BJ (cell line): ENCODE measurements at regions not wholly inside any gene's neighbourhood (a gene's known extent, or its start where the extent isn't known, plus 50 kb on each side); places are given as distances from the start of the nearest gene placed in this dataset.

Experiments
- CTCF ChIA-PET: fragments of 350-600 bp; formaldehyde crosslinking; extraction: SDS; loops from one replicate; lab custom pipeline; 2021; ENCODE audit warnings: antibody characterized with exemption, inconsistent platforms; lab: Yijun Ruan, JAX
- POLR2A ChIA-PET: fragments of 300-600 bp; sonication (Branson Sonifier 250); formaldehyde crosslinking; extraction: SDS; loops from one replicate; lab custom pipeline; 2021; ENCODE audit warnings: antibody characterized with exemption; lab: Charles Lee
- DNase-seq: peaks from one replicate; pipeline ENCODE4 v3.0.0-alpha.2; 2011; ENCODE audit warnings: low read depth
- H3K27me3 ChIP-seq: 2 replicates; pipeline ENCODE4 v1.6.0; 2011; ENCODE audit warnings: low read length; ENCODE audit not compliant: control insufficient read depth, insufficient read depth
- H3K36me3 ChIP-seq: 2 replicates; pipeline ENCODE4 v1.5.1; 2011; ENCODE audit warnings: low read length; ENCODE audit not compliant: control insufficient read depth, insufficient read depth
- H3K4me3 ChIP-seq: 2 replicates; pipeline ENCODE4 v1.5.1; 2011; ENCODE audit warnings: low read depth, mild to moderate bottlenecking, control low read depth, low read length
- TF ChIP-seq, protein P1 (sequence below): IDR thresholded peaks from 2 replicates; pipeline ENCODE4 v1.5.1; 2011; ENCODE audit warnings: low read depth, mild to moderate bottlenecking, control low read depth, inconsistent platforms, low read length, moderate library complexity; ENCODE audit not compliant: insufficient read depth

DNA sequence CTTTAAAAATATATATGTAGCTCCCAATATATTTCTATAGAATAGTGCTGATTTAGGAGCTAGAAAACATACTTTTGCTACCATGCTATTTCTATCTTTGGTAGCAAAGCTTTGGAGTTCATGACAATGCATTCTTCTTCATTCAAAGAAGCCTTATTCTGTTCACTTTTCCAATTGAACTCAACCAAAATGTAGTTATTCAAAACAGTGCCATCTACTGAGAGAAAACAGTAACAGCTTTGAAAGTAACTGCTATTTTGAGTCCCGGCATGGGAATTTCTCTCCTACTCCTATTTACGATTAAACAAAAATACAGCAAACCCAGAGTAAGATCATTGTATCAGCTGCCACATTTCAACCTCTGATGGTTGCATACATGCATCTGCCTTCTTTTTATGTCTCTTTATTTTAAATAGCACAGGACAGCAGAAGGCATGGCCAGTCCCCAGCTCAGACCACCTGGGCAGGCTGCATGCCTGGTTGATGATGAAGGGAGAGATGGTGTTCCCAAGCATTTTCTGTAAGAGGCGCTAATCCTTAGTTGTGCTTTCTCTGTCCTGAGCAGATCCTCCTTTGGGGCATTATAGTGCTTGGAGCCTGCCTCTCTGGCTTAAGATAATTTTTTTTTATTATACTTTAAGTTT, 69.7 kb upstream of the SULT1C3 start:
- TF ChIP-seq, protein P1, sequence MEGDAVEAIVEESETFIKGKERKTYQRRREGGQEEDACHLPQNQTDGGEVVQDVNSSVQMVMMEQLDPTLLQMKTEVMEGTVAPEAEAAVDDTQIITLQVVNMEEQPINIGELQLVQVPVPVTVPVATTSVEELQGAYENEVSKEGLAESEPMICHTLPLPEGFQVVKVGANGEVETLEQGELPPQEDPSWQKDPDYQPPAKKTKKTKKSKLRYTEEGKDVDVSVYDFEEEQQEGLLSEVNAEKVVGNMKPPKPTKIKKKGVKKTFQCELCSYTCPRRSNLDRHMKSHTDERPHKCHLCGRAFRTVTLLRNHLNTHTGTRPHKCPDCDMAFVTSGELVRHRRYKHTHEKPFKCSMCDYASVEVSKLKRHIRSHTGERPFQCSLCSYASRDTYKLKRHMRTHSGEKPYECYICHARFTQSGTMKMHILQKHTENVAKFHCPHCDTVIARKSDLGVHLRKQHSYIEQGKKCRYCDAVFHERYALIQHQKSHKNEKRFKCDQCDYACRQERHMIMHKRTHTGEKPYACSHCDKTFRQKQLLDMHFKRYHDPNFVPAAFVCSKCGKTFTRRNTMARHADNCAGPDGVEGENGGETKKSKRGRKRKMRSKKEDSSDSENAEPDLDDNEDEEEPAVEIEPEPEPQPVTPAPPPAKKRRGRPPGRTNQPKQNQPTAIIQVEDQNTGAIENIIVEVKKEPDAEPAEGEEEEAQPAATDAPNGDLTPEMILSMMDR = peak; percentile 48; the same call in 1 of the 2 replicates
- ChIA-PET CTCF (interaction anchor here (0.7 to 1.5 kb wide), 7 partner anchors 11 to 1528 kb away, joined by 3 to 11 read pairs (median 4); no protein-coding TSS in a partner anchor), POLR2A (no interaction called here)
- DNase-seq = no peak
- Histone ChIP-seq H3K4me3 (no peak overlapping the region), H3K27me3 (no peaks in the 10 kb centered on the region; the same call in 1 of the 2 replicates), H3K36me3 (no peaks in the 10 kb centered on the region)

DNA sequence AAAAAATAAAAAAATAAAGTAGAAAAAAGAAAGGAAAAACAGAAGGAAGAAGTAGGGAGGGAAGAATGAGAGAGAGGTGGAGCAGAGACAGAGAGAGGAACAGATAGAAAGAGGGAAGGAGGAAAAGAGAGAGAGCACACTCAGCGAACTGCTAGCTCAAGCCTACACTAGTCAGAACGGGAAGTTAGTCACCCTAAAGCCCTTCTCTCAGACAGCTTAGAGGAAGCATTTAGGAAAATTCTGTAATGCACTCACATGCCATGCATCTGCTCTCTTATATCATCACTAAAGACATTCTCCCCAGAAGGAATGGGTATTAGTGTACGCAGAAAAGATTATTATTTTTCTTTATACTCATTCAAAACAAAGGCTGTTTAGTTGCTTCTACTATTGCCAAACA, 68.1 kb upstream of the SULT1C3 start:
- TF ChIP-seq, protein P1 = no peak
- no peak for DNase-seq
- Histone ChIP-seq H3K4me3 (no peak overlapping the region), H3K27me3 (no peaks in the 10 kb centered on the region; the same call in 1 of the 2 replicates), H3K36me3 (no peaks in the 10 kb centered on the region)
- POLR2A ChIA-PET = no interaction called here
- CTCF ChIA-PET = no interaction called here

DNA sequence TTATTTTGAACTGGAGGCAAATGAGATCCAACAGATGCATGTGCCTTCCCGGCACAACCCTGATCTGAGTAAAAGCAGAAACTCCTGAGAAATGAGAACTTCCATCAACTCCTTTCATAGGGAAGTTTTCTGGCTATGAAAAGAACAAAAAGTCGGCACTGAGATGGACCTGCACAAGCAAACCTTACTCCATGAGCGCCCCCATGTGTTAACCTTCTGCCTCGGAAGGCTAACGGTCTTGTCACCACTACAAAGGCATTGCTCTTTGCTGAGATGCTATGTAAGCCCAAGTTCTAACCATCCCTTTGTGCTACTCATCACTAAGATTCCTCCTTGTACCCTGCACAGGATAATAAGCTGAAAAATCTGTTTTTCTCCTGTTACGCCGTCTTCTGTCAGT, 57.3 kb upstream of the SULT1C3 start:
- H3K4me3 ChIP-seq = no peak overlapping the region
- ChIA-PET POLR2A (no interaction called here), CTCF (interaction anchor here (1.8 to 2.9 kb wide), 2 partner anchors 12 kb away, joined by 6 to 9 read pairs; no protein-coding TSS in a partner anchor)
- H3K27me3 ChIP-seq = no peaks in the 10 kb centered on the region
- no peak for DNase-seq
- no peaks in the 10 kb centered on the region for H3K36me3 ChIP-seq
- TF ChIP-seq, protein P1 = peak; percentile 20; the same call in 1 of the 2 replicates

DNA sequence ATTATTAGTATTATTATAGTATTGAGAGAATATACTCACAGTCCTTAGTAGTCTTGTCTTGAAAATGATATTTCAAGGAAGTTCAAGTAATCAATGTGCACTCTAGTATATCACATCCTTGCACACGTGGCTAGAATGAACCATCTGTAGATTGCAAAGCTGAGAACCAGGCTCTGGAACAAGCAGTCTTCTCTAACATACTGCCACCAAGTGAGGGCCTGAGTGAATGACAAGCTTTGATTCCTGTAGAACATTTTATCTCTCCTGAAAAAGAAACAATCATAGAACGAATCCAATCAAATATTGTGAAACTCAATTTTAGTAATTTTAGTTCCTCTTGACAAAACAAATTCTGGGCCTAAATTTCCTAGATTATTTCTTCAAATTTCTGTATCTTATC, 55.3 kb upstream of the SULT1C3 start:
- TF ChIP-seq, protein P1 = peak; percentile 38; the same call in 1 of the 2 replicates
- ChIA-PET POLR2A (no interaction called here), CTCF (interaction anchor here (0.7 to 2.9 kb wide), 7 partner anchors 10 to 1531 kb away, joined by 3 to 9 read pairs (median 3); no protein-coding TSS in a partner anchor)
- no peak overlapping the region for H3K4me3 ChIP-seq
- no peak for DNase-seq
- no peaks in the 10 kb centered on the region for H3K27me3 ChIP-seq
- H3K36me3 ChIP-seq = no peaks in the 10 kb centered on the region

DNA sequence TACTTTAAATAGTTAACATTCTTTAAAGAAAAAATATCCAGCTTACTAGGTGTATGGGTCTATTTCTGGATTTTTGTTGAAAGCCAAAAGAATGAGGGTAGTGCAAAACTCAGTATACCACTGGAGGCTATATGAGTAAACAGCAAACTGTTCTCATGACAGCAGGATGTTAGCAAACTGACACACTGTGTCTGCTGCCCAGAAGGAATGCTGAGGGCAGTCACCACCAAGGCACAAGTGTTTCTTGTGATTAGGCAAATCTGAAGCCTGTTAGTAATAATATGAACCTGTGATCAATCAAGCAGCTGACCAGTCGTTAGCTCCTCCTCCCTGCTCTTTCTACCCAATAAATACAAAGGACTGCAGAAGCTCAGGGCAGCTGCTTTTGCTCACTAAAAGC, 50.5 kb upstream of the SULT1C3 start:
- H3K36me3 ChIP-seq = no peaks in the 10 kb centered on the region
- ChIA-PET CTCF (no interaction called here), POLR2A (no interaction called here)
- TF ChIP-seq, protein P1 = no peak
- no peaks in the 10 kb centered on the region for H3K27me3 ChIP-seq
- no peak for DNase-seq
- no peak overlapping the region for H3K4me3 ChIP-seq
